ENCODE measurements at regions not wholly inside any gene's neighbourhood (a gene's known extent, or its start where the extent isn't known, plus 50 kb on each side); places are given as distances from the start of the nearest gene placed in this dataset.

DNA sequence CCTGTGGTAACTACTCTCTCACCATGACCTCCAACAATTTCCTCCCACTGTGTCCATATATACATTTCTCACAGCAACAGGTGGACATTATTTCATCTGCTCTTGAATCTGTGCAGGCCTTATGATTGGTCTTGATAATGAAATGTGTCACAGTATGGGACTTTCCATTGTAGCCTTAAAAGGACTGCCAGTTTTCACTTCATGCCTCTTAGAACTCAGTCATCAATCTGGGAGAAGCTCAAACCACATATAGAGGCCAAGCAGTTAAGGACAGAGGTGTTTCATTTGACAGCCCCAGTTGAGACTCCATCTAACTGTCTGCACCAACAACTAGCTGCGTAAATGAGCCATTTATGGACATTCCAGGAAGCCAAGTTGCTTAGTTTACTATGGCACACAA, 1534.8 kb downstream of the ARAP2 start:
- TF ChIP-seq, protein P1, sequence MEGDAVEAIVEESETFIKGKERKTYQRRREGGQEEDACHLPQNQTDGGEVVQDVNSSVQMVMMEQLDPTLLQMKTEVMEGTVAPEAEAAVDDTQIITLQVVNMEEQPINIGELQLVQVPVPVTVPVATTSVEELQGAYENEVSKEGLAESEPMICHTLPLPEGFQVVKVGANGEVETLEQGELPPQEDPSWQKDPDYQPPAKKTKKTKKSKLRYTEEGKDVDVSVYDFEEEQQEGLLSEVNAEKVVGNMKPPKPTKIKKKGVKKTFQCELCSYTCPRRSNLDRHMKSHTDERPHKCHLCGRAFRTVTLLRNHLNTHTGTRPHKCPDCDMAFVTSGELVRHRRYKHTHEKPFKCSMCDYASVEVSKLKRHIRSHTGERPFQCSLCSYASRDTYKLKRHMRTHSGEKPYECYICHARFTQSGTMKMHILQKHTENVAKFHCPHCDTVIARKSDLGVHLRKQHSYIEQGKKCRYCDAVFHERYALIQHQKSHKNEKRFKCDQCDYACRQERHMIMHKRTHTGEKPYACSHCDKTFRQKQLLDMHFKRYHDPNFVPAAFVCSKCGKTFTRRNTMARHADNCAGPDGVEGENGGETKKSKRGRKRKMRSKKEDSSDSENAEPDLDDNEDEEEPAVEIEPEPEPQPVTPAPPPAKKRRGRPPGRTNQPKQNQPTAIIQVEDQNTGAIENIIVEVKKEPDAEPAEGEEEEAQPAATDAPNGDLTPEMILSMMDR (IDR thresholded peaks at IDR 0.05), result no peak
- intact Hi-C loops (cut with DNase I), result no loop called here
- no peaks in the 10 kb centered on the region for H3K27me3 ChIP-seq
- H3K4me3 ChIP-seq, result no peak overlapping the region
- H3K9me3 ChIP-seq, result no peaks in the 10 kb centered on the region
- H3K27ac ChIP-seq, result no peak overlapping the region
- DNase-seq, result no peak
- no peaks in the 10 kb centered on the region for H3K4me1 ChIP-seq
- ATAC-seq, result no peak
- no peaks in the 10 kb centered on the region for H3K36me3 ChIP-seq

DNA sequence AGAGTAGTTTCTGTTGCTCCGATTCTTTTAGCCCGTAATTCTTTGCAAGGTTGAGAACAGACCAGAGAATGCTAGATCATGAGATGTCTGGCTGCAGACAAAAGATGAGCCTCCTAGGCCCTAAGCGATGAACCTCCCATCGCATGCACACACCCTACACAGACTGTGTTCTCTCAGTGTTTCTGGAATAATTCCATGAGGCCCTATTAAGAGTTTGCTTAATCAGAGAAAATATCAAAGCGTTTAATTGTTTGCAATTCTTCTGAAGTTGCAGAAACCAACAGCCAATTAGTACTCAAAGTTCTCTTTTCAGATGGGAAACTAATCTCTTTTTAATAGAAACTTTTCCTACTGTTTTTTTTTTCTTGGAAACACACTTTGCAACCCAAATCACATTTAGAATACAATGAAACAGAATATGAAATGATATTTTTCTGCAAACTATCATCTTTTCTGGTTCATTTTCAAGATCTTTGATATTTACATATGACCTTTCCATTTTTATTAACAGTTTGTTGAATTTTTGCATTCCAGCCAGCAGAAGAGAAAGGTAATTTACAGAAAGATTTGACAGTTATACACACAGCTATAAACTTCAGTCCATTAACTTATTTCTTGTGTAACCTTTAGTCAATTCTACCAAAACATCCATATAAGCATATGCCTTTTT, 1525.6 kb downstream of the ARAP2 start:
- Histone ChIP-seq H3K4me3 (no peak overlapping the region), H3K9me3 (no peaks in the 10 kb centered on the region), H3K4me1 (no peaks in the 10 kb centered on the region), H3K27ac (no peak overlapping the region), H3K27me3 (no peaks in the 10 kb centered on the region), H3K36me3 (no peaks in the 10 kb centered on the region)
- TF ChIP-seq, protein P1 (IDR thresholded peaks at IDR 0.05), result no peak
- ATAC-seq (no peak), DNase-seq (no peak)
- intact Hi-C loops (cut with DNase I), result no loop called here

DNA sequence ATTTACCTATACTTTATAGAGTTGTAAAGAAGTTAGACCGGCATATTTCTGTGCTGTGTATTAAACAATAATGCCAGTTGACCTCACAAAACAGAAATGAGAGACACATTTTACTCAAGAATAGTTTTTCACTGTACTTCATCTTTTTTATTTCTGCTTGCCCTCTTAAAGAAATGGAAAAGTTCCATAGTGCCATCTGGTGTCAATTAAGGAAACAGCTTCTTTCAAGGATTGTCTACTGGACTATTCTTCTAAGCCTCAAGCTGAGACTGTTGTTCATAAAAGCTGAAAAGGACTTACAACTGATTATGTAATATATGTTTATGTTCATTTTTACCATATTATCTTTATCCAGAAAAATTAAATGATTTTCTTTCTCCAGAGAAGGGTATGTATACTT, 1523.7 kb downstream of the ARAP2 start:
- no peaks in the 10 kb centered on the region for H3K4me1 ChIP-seq
- no peaks in the 10 kb centered on the region for H3K36me3 ChIP-seq
- intact Hi-C loops (cut with DNase I), result no loop called here
- no peak overlapping the region for H3K27ac ChIP-seq
- no peak for ATAC-seq
- TF ChIP-seq, protein P1 (IDR thresholded peaks at IDR 0.05), result peak; percentile 38
- no peak overlapping the region for H3K4me3 ChIP-seq
- no peak for DNase-seq
- H3K27me3 ChIP-seq, result no peaks in the 10 kb centered on the region
- no peaks in the 10 kb centered on the region for H3K9me3 ChIP-seq

DNA sequence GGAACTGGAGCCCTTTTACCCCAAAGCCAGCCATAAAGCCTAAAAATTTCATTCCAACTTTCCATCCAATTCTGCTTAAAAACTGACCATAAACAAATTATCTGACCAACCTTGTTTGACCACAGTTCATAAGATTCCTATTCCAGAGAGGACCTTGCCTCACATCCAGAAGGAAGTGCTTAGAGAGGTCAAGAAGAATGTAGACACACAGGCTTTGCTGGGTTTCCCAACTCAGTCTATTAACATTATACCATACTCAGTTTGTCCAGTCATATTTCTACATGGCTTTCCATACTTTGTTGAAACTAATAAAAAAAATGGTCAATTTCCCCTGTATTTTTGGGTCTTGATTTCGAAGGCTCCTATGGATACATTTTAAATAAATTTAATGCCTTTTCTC, 1522.5 kb downstream of the ARAP2 start:
- no peak for ATAC-seq
- no peaks in the 10 kb centered on the region for H3K36me3 ChIP-seq
- H3K27me3 ChIP-seq, result no peaks in the 10 kb centered on the region
- no peak overlapping the region for H3K27ac ChIP-seq
- no peak for DNase-seq
- no peak overlapping the region for H3K4me3 ChIP-seq
- intact Hi-C loops (cut with DNase I), result no loop called here
- no peaks in the 10 kb centered on the region for H3K9me3 ChIP-seq
- TF ChIP-seq, protein P1 (IDR thresholded peaks at IDR 0.05), result no peak
- no peaks in the 10 kb centered on the region for H3K4me1 ChIP-seq

DNA sequence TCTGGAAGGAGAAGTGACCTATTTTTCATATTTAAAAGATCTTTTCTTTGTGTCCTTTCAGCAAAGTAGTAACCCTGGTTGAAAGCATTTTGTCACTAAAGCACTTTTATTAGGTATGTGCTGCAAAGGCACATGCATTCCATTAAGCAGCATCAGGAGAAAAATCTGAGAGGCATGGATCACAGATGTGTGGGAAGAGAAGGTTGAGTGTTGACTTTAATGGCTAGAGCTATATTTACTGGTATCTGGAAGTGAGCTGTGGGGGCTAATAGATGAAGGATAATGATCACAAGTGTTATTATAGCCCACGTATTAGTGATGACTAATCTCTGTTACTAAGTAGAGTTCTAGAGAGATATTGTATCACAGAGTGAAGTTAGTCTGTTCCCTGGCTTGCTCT, 1520.7 kb downstream of the ARAP2 start:
- H3K27ac ChIP-seq, result no peak overlapping the region
- H3K27me3 ChIP-seq, result no peaks in the 10 kb centered on the region
- ATAC-seq (no peak), DNase-seq (no peak)
- no peaks in the 10 kb centered on the region for H3K4me1 ChIP-seq
- H3K9me3 ChIP-seq, result no peaks in the 10 kb centered on the region
- H3K4me3 ChIP-seq, result no peak overlapping the region
- H3K36me3 ChIP-seq, result no peaks in the 10 kb centered on the region
- intact Hi-C loops (cut with DNase I), result no loop called here
- TF ChIP-seq, protein P1 (IDR thresholded peaks at IDR 0.05), result no peak

DNA sequence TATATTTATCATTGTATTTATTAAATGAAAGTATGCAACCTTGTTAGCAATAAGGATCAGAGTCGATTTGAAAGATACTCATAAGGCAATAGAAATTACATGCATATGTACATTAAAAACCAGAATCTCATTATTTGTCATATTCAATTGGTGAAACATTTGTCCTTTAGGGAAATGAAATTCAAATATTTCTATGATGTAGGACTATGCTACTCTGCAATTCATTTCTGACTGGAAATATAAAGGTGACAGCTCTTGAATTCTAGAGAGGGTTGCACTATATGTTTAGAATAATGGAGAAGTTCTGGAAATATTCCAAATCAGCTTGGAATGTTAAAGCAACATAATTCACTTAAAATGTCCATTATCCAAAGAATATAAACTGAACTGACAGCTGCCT, 1519.8 kb downstream of the ARAP2 start:
- Histone ChIP-seq H3K9me3 (no peaks in the 10 kb centered on the region), H3K4me1 (no peaks in the 10 kb centered on the region), H3K4me3 (no peak overlapping the region), H3K36me3 (no peaks in the 10 kb centered on the region), H3K27ac (no peak overlapping the region), H3K27me3 (no peaks in the 10 kb centered on the region)
- TF ChIP-seq, protein P1 (IDR thresholded peaks at IDR 0.05), result no peak
- no peak for ATAC-seq
- intact Hi-C loops (cut with DNase I), result no loop called here
- DNase-seq, result no peak
